ENCODE measurements at regions not wholly inside any gene's neighbourhood (a gene's known extent, or its start where the extent isn't known, plus 50 kb on each side); places are given as distances from the start of the nearest gene placed in this dataset.

DNA sequence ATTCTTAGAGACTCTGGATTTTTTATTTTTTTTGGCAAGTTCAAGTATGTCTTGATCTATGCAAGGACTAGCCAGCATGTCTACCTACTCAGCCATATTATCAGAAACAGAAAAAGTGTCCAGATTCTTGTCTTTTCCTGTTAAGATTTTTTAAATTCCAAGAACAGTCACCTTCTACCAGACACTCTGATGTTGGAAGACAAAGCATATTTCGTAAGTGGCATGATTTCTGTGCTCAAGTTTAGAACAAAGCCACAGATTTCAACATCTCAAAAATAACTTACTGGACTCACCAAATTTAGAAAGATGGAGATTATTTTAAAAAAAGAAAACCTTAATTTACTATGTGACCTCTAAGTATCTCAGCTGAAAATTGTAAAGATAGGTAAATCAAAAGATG is 61.9 kb downstream of the GOLGA6L7 start:
- TF ChIP-seq, protein P1, sequence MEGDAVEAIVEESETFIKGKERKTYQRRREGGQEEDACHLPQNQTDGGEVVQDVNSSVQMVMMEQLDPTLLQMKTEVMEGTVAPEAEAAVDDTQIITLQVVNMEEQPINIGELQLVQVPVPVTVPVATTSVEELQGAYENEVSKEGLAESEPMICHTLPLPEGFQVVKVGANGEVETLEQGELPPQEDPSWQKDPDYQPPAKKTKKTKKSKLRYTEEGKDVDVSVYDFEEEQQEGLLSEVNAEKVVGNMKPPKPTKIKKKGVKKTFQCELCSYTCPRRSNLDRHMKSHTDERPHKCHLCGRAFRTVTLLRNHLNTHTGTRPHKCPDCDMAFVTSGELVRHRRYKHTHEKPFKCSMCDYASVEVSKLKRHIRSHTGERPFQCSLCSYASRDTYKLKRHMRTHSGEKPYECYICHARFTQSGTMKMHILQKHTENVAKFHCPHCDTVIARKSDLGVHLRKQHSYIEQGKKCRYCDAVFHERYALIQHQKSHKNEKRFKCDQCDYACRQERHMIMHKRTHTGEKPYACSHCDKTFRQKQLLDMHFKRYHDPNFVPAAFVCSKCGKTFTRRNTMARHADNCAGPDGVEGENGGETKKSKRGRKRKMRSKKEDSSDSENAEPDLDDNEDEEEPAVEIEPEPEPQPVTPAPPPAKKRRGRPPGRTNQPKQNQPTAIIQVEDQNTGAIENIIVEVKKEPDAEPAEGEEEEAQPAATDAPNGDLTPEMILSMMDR (IDR thresholded peaks at IDR 0.05; ENCODE audit: low read length) = no peak
- no peak for TF ChIP-seq EZH2 (optimal IDR thresholded peaks at IDR 0.05; ENCODE audit: low read depth, low read length)

All from MM.1S (cell line).